ENCODE measurements at regions not wholly inside any gene's neighbourhood (a gene's known extent, or its start where the extent isn't known, plus 50 kb on each side); places are given as distances from the start of the nearest gene placed in this dataset.
"Not testable (repeated sequence)": the region's sequence is repeated elsewhere in the genome, so short reads cannot be mapped to it uniquely, and the experiment has no call there.

GRCh38 chr16:16588436-16588835 is 209.5 kb downstream of the NPIPA7 start:
- TF ChIP-seq CTCF (IDR thresholded peaks at IDR 0.05; ENCODE audit: control extremely low read depth in 1 of 3, insufficient read depth in 1 of 3, low read depth in 1 of 3, low read length in 3 of 3); EP300 (IDR thresholded peaks at IDR 0.05; ENCODE audit: borderline replicate concordance in 1 of 2, low read depth in 2 of 2, low read length in 2 of 2); MAX (IDR thresholded peaks at IDR 0.05); EZH2 (IDR thresholded peaks at IDR 0.05; ENCODE audit: low read depth, low read length, severe bottlenecking); SP1 (IDR thresholded peaks at IDR 0.05; ENCODE audit: low read depth, low read length); USF2 (IDR thresholded peaks at IDR 0.05; ENCODE audit: low read length); RFX5 (IDR thresholded peaks at IDR 0.05; ENCODE audit: borderline replicate concordance, low read depth, low read length); EGR1 (IDR thresholded peaks at IDR 0.05; ENCODE audit: borderline replicate concordance, low read depth, low read length); SIN3A (conservative IDR thresholded peaks at IDR 0.05 in 1 of 2, IDR thresholded peaks at IDR 0.05 in 1 of 2; ENCODE audit: low read depth in 1 of 2, low read length in 2 of 2); TCF12 (IDR thresholded peaks at IDR 0.05; ENCODE audit: low read depth, low read length); CHD2 (IDR thresholded peaks at IDR 0.05; ENCODE audit: low read length); TAF1 (IDR thresholded peaks at IDR 0.05; ENCODE audit: low read depth, low read length); POLR2AphosphoS5 (IDR thresholded peaks at IDR 0.05; ENCODE audit: low read depth, low read length); SUZ12 (IDR thresholded peaks at IDR 0.05; ENCODE audit: low read length): not testable (repeated sequence)

Measured in H1 (cell line).